ENCODE measurements at regions not wholly inside any gene's neighbourhood (a gene's known extent, or its start where the extent isn't known, plus 50 kb on each side); places are given as distances from the start of the nearest gene placed in this dataset.

GRCh38 chr13:97057176-97057575 lies 62.9 kb upstream of the OXGR1 start:
- no peak for DNase-seq

- DNase-seq = no peak
These were observed 64.1 kb upstream of the OXGR1 start for GRCh38 chr13:97058391-97058790.

GRCh38 chr13:97058926-97059325 lies 64.7 kb upstream of the OXGR1 start:
- no peak for DNase-seq

DNA sequence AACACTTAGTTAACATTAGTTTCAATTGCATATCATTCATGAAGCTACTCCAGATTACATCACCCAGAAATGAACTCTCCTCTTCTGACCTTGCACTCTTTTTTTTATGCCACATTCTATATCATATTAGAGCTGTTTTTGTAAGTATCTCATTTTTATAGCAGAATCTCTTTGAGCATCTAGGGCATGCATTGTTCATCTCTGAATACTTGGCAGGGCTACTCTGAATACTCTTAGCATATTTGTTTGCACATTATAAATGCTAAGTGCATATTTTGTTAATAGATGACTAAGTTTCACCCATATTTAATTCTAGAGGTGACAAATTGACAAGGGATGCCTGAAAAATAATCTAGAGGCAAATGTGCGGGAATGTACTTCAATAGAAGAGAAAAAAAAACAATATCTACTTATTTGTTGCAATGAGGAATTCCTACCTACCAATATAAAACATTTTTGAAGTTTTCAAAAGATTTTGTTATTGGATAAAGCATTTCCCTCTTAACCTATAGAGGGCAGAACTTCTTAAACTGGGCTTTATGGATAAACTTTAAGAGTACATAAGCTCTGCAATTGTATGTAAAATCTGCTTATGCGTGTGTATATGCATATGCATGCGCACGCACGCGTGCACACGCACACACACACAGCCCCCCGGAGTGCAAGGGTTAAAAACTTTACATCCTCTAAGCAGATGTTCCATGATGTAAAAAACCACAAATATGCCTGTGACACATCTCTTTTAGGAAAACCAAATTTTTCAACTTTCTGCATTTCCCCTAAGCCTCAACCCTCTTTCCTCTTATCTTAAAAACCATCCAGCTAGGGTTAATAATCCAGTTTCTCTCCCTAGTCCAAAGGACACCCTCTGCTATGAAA lies 73.0 kb upstream of the OXGR1 start:
- no peak for DNase-seq

DNA sequence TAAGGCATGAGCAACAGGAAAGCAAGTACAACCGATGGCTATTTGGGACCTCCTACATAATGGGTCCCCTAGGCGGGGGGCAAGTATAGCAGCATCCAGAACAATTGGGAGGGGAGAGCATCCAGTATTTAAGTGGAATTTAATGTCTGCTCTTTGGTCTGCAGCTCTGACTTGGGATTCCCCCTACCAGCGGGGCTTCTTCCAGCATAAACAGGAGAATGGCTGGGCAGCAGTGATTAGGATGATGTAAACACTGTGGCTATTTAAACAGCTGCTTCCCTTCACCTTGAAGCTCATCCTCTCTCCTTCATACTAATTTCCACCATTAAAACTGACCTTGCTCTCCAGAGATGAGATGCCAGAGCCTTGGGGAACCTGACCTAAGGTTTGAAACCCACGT lies 73.9 kb upstream of the OXGR1 start:
- no peak for DNase-seq

GRCh38 chr13:97069050-97069815 lies 75.0 kb upstream of the OXGR1 start:
- DNase-seq = no peak

GRCh38 chr13:97072297-97072696 lies 78.0 kb upstream of the OXGR1 start:
- DNase-seq = no peak

GRCh38 chr13:97074618-97075017 lies 80.3 kb upstream of the OXGR1 start:
- DNase-seq = no peak

DNA sequence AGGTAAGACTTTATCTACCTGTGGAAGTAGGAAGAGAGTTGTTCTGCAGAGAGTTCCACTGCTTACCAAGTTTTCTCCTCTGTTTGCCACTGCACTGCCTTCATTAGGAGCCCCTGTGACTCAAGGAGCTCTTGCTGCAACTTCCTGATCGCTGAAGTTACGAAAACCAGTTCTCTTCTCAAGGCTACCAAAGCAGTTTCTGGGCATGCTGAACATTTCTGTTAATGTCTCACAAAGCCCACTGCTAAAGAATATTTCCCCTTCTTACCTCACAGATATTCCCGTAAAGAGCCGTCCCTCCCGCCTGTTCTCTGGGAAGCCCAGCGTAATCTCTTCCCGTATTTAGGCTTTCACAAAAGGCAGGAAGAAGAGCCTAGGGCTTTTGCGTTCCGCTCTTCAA lies 82.6 kb upstream of the OXGR1 start:
- DNase-seq = peak in 1 of 2 donors; percentile 20

DNA sequence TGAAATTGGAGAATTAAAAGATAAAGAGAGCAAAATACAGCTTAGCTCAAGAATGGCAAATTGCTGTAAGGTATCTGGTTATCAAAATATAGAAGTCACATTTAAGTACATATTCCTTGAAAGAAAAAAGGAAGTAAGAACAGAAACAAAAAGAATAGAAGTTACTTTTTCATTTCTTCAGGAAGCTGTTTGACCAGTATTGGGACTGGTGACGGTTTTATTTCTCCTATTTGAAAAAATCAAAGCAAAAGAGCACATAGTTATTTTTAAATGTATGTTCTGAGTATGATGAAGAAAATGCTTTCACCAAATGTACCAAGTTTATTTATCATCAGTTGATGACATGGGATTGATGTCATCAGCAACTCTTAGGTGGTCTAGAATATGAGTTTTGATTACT lies 83.1 kb upstream of the OXGR1 start:
- DNase-seq = no peak

DNA sequence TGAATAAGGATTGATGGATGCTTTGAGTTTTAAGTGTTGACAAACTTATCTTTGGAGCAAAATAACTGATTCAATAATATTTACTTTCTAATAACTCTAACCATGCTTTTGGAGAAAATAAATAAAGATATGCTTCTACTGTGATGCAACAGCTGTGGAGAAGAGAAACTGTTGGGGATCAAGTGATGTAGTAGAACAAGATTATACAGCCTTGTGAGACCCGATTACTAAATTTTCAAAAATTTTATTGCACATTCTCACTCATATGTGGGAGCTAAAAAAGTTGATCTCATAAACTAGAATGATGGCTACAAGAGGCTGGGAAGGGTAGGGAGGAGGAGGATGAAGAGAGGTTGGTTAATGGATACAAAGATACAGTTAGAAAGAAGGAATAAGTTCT lies 85.5 kb upstream of the OXGR1 start:
- no peak for DNase-seq

- no peak for DNase-seq
These were observed 88.4 kb upstream of the OXGR1 start for GRCh38 chr13:97082461-97083207.

DNA sequence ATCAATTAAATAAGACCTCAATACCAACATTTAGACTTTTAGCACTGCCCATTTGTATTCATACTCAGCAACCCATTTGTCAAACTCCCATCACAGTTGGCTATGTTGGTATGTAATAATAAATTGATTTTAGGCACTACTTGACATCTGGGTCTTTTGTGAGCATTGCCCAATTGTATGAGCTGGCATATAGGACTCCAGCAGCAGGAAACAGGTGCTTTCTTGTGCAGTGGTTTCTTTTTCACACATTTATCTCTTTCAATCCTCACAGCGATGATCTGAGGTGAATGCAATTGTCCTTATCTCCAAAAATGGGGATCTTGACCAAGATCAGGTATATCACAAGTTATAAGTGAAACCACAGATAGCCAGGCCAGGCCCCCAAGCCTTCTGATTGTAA lies 96.9 kb upstream of the OXGR1 start:
- no peak for DNase-seq

- no peak for DNase-seq
These were observed 106.5 kb upstream of the OXGR1 start for GRCh38 chr13:97100821-97101220.

GRCh38 chr13:97101912-97102708 lies 107.8 kb upstream of the OXGR1 start:
- no peak for DNase-seq

GRCh38 chr13:97106323-97106722 lies 112.0 kb upstream of the OXGR1 start:
- no peak for DNase-seq

GRCh38 chr13:97107815-97108529 lies 113.7 kb upstream of the OXGR1 start:
- no peak for DNase-seq

GRCh38 chr13:97108530-97108900 lies 113.6 kb upstream of the MBNL2 start:
- DNase-seq = no peak

GRCh38 chr13:97109256-97109655 lies 112.9 kb upstream of the MBNL2 start:
- DNase-seq = no peak

DNA sequence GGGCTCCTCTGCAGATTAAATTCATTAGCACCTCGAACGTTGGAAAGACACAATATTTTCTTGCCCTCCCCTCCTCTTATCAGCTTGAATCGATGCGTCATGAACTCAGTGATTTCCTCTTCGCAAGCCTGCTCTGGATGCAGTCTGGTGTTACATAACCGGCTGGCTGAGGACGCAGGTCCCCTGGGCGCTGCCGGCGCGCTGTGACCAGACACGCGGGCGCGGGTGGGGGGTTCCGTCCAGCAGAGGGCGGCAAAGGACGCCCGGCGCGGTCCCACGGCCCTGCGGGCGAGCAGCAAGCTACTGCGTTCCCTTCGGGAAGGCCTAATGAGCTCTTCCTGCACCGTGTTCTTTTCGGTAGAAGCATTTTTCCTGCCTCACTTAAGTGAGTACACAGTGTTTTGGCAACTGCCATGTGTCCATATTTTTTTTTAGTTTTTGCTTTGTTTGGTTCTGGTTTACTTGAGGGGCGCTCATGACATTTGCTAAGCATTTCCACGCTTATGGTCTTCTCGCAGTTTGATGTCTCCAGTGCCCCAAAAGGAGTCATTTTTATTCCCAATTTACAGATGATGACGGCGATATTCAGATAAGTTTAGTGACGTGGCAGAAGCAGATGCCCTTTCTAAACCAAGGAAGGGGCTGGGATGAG lies 112.2 kb upstream of the MBNL2 start:
- peak; percentile 77 to 80 for DNase-seq

GRCh38 chr13:97110936-97111335 lies 111.2 kb upstream of the MBNL2 start:
- DNase-seq = no peak

All from CD4-positive, alpha-beta T cell treated with Interleukin-4 for 1 hour (primary cell).